Uterus (tissue), 3 donors: ENCODE measurements at regions not wholly inside any gene's neighbourhood (a gene's known extent, or its start where the extent isn't known, plus 50 kb on each side); places are given as distances from the start of the nearest gene placed in this dataset.
A peak's percentile ranks its signal among the peaks of the same experiment; 100 is the strongest.

Experiments used
- DNase-seq, 2 donors: peaks; one replicate each; pipeline ENCODE4 v3.0.0-alpha.2; 2019 to 2020
- H3K27ac ChIP-seq, 2 donors: fragments of 200-600 bp; sonication (generic); 1 replicate in 1 of 2; 2 replicates in 1 of 2; pipeline ENCODE4 v1.5.1; 2016 to 2018
- H3K27me3 ChIP-seq, 2 donors: fragments of 200-600 bp; sonication (generic); one replicate each; pipeline ENCODE4 v1.5.1; 2018 to 2019; ENCODE audit warnings: control low read depth in 1 of 2
- H3K36me3 ChIP-seq, 2 donors: fragments of 200-600 bp; sonication (generic); one replicate each; pipeline ENCODE4 v1.5.1; 2019; ENCODE audit warnings: control low read depth in 1 of 2
- H3K4me1 ChIP-seq, 2 donors: fragments of 200-600 bp; sonication (generic); one replicate each; pipeline ENCODE4 v1.5.1; 2018 to 2019; ENCODE audit warnings: control low read depth in 1 of 2
- H3K4me3 ChIP-seq, 2 donors: fragments of 200-600 bp; sonication (generic); 1 replicate in 1 of 2; 2 replicates in 1 of 2; pipeline ENCODE4 v1.5.1; 2018 to 2019; ENCODE audit warnings: mild to moderate bottlenecking in 1 of 2
- H3K9me3 ChIP-seq, 2 donors: fragments of 200-600 bp; sonication (generic); one replicate each; pipeline ENCODE4 v1.5.1; 2019; ENCODE audit warnings: control low read depth in 1 of 2
- POLR2A ChIP-seq, 2 donors: fragments of 450-650 bp; IDR thresholded peaks; one replicate each; pipeline ENCODE4 v1.6.1; 2016; ENCODE audit warnings: antibody characterized with exemption in 2 of 2, mild to moderate bottlenecking in 1 of 2, moderate library complexity in 1 of 2
- intact Hi-C: fragments of 100-400 bp; cut with DNase I; formaldehyde crosslinking; loops from one replicate; pipeline ENCODE4 v1.15.1; 2023; ENCODE audit warnings: low total_unique reads
- TF ChIP-seq, protein P1 (sequence below), 4 experiments: fragments of 200-600 bp in 2 of 4; fragments of 450-650 bp in 2 of 4; sonication (generic) in 2 of 4; IDR thresholded peaks; one replicate each; pipeline ENCODE4 v1.5.1; 2016 to 2019; ENCODE audit warnings: antibody characterized with exemption in 4 of 4, mild to moderate bottlenecking in 2 of 4, moderate library complexity in 1 of 4
- donor health status: DM: yes; HTN: yes; CAD: no.

GRCh38 chr19:33982706-33983105, 186.0 kb downstream of the KCTD15 start:
- TF ChIP-seq, protein P1, sequence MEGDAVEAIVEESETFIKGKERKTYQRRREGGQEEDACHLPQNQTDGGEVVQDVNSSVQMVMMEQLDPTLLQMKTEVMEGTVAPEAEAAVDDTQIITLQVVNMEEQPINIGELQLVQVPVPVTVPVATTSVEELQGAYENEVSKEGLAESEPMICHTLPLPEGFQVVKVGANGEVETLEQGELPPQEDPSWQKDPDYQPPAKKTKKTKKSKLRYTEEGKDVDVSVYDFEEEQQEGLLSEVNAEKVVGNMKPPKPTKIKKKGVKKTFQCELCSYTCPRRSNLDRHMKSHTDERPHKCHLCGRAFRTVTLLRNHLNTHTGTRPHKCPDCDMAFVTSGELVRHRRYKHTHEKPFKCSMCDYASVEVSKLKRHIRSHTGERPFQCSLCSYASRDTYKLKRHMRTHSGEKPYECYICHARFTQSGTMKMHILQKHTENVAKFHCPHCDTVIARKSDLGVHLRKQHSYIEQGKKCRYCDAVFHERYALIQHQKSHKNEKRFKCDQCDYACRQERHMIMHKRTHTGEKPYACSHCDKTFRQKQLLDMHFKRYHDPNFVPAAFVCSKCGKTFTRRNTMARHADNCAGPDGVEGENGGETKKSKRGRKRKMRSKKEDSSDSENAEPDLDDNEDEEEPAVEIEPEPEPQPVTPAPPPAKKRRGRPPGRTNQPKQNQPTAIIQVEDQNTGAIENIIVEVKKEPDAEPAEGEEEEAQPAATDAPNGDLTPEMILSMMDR (IDR thresholded peaks at IDR 0.05): no peak
- TF ChIP-seq POLR2A (IDR thresholded peaks at IDR 0.05): no peak
- no peak overlapping the region for H3K27ac ChIP-seq
- intact Hi-C loops: no loop called here

GRCh38 chr19:33988601-33989000, 183.7 kb upstream of the LSM14A start:
- Histone ChIP-seq H3K4me1 (no peaks in the 10 kb centered on the region), H3K36me3 (no peaks in the 10 kb centered on the region), H3K9me3 (no peaks in the 10 kb centered on the region), H3K27ac (no peak overlapping the region), H3K4me3 (no peak overlapping the region), H3K27me3 (no peaks in the 10 kb centered on the region)
- TF ChIP-seq POLR2A (IDR thresholded peaks at IDR 0.05): no peak
- TF ChIP-seq, protein P1 (IDR thresholded peaks at IDR 0.05): no peak
- intact Hi-C loops: no loop called here
- DNase-seq: no peak

More at GRCh38 chr19:33982706-33983105, 186.0 kb downstream of the KCTD15 start:
- no peak for DNase-seq
- no peaks in the 10 kb centered on the region for H3K4me1 ChIP-seq
- H3K4me3 ChIP-seq: no peak overlapping the region
- H3K27me3 ChIP-seq: no peaks in the 10 kb centered on the region
- no peaks in the 10 kb centered on the region for H3K36me3 ChIP-seq
- H3K9me3 ChIP-seq: no peaks in the 10 kb centered on the region

DNA sequence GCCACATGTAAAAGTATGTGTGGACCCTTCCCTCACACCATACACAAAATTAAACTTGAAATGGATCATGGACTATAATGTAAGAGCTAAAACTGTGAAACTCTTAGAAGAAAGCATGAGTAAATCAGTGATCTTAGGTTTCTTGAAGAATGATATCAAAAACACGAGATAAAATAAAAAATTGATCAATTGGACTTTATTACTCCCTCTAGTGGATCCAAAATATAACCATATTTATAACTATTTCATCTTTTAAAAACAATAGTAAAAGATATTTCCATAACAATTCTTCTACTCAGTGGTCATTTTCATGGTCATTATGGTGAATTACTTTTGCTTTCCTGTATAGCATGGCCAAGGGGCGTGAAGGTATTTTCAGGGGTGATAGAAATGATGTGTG, 174.6 kb upstream of the LSM14A start:
- Histone ChIP-seq H3K27ac (no peak overlapping the region), H3K4me3 (no peak overlapping the region), H3K9me3 (no peaks in the 10 kb centered on the region), H3K27me3 (no peaks in the 10 kb centered on the region), H3K4me1 (no peaks in the 10 kb centered on the region), H3K36me3 (no peaks in the 10 kb centered on the region)
- intact Hi-C loops: no loop called here
- DNase-seq: no peak
- TF ChIP-seq, protein P1 (IDR thresholded peaks at IDR 0.05): no peak
- no peak for TF ChIP-seq POLR2A (IDR thresholded peaks at IDR 0.05)

DNA sequence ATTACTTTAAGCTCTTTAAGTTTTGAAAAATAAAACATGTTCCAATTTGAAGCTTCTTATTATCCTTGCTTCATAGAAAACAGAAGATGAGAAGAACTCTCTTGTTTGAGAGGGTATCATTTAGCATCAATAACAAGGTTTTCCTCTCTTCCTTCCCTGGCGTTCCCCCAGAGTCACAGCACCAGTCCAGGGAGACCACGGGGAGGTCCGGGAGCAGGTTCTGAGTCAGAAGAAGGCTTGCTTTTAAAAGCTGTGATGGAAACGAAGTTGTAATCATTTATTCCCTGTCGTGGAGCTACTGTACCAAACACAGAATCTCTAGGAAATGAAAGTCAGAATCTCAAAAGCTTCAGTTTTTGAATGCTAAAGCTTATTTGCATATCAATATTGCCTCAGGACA, 174.0 kb upstream of the LSM14A start:
- H3K27ac ChIP-seq: no peak overlapping the region
- H3K4me1 ChIP-seq: no peaks in the 10 kb centered on the region
- intact Hi-C loops: no loop called here
- TF ChIP-seq, protein P1 (IDR thresholded peaks at IDR 0.05): no peak
- TF ChIP-seq POLR2A (IDR thresholded peaks at IDR 0.05): no peak
- no peaks in the 10 kb centered on the region for H3K9me3 ChIP-seq
- H3K36me3 ChIP-seq: no peaks in the 10 kb centered on the region
- H3K27me3 ChIP-seq: no peaks in the 10 kb centered on the region
- no peak for DNase-seq
- no peak overlapping the region for H3K4me3 ChIP-seq

- H3K27ac ChIP-seq: no peak overlapping the region
- no peaks in the 10 kb centered on the region for H3K9me3 ChIP-seq
- TF ChIP-seq, protein P1 (IDR thresholded peaks at IDR 0.05): peak; percentile 27 to 34 (median 32)
- TF ChIP-seq POLR2A (IDR thresholded peaks at IDR 0.05): no peak
- no peak overlapping the region for H3K4me3 ChIP-seq
- no peaks in the 10 kb centered on the region for H3K4me1 ChIP-seq
- DNase-seq: no peak
- intact Hi-C loops: no loop called here
- no peaks in the 10 kb centered on the region for H3K27me3 ChIP-seq
- no peaks in the 10 kb centered on the region for H3K36me3 ChIP-seq
Observed at GRCh38 chr19:33998739-33999345, 173.5 kb upstream of the LSM14A start.
